GM12892 (cell line): ENCODE measurements at regions not wholly inside any gene's neighbourhood (a gene's known extent, or its start where the extent isn't known, plus 50 kb on each side); places are given as distances from the start of the nearest gene placed in this dataset.
"Not testable (repeated sequence)": the region's sequence is repeated elsewhere in the genome, so short reads cannot be mapped to it uniquely, and the experiment has no call there.

Experiments
- DNase-seq: peaks from one replicate; pipeline ENCODE4 v3.0.0; 2011; ENCODE audit not compliant: insufficient read length
- FAIRE-seq: peaks from 2 replicates; lab custom pipeline; 2011; peaks lifted over from hg19 to GRCh38; lab: Jason Lieb, UNC
- POLR2A ChIP-seq: IDR thresholded peaks from 2 replicates; pipeline ENCODE4 v1.6.1; 2011; ENCODE audit warnings: low read depth, low read length, control low read depth
- POLR2AphosphoS5 ChIP-seq: IDR thresholded peaks from 2 replicates; pipeline ENCODE4 v1.6.1; 2011; ENCODE audit warnings: low read depth, low read length, control low read depth
- TAF1 ChIP-seq: IDR thresholded peaks from 2 replicates; pipeline ENCODE4 v1.6.1; 2011; ENCODE audit warnings: low read depth, mild to moderate bottlenecking, control low read depth, low read length, borderline replicate concordance

DNA sequence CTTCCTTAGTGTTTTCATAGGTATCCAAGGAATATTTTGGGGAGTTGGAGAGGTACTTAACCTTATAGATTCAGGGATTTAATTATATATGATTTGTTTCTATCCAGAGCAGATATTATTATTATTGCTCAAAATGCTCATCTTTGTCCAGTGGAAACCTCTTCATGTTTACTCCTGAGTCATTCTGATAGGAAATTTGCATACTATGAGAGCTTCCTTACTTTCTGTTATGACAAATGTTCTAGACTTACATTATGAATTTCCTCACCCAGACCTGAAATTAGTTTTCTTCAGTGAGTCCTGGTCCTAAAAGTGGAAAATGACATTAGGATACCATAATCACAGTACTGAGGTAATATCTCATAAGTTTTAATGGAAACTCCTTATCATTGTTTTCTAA, 57.5 kb upstream of the PLPPR5 start:
- TF ChIP-seq POLR2A, result no peak
- TF ChIP-seq POLR2AphosphoS5, result no peak
- no peak for TF ChIP-seq TAF1
- FAIRE-seq (no peak), DNase-seq (no peak)

GRCh38 chr1:99069146-99069545, 64.5 kb upstream of the PLPPR5 start:
- TF ChIP-seq POLR2AphosphoS5 (no peak), TAF1 (no peak), POLR2A (no peak)
- no peak for DNase-seq
- FAIRE-seq, result no peak

DNA sequence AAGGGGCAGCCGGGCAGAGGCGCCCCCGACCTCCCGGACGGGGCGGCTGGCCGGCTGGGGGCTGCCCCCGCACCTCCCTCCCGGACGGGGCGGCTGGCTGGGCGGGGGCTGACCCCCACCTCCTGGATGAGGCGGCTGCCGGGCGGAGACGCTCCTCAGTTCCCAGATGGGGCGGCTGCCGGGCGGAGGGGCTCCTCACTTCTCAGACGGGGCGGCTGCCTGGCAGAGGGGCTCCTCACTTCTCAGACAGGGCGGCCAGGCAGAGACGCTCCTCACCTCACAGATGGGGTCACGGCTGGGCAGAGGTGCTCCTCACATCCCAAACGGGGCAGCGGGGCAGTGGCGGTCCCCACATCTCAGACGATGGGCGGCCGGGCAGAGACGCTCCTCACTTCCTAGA, 73.9 kb upstream of the PLPPR5 start:
- not testable (repeated sequence) for FAIRE-seq

DNA sequence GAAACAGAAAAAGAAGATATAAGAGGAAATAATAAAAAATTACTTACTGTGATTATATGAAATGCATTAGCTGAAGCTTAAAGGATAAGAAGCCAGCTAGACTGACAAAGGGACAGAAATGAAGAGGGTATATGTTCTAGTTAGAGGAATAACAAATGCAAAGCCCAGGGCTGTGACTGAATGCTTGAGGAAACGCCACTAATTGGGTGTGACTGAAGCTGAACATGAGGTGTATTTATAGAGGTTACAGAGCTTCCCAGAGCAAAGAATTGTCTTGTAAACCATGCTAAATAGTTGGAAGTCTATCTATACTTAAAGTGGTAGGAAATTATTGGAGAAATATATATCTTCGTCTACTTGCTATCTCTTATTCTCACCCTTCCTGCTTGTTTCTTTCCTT, 77.7 kb upstream of the PLPPR5 start:
- FAIRE-seq, result no peak
- TF ChIP-seq TAF1, result no peak
- TF ChIP-seq POLR2A, result no peak
- TF ChIP-seq POLR2AphosphoS5, result no peak
- DNase-seq, result no peak

More for the DNA sequence above, 73.9 kb upstream of the PLPPR5 start:
- not testable (repeated sequence) for DNase-seq

DNA sequence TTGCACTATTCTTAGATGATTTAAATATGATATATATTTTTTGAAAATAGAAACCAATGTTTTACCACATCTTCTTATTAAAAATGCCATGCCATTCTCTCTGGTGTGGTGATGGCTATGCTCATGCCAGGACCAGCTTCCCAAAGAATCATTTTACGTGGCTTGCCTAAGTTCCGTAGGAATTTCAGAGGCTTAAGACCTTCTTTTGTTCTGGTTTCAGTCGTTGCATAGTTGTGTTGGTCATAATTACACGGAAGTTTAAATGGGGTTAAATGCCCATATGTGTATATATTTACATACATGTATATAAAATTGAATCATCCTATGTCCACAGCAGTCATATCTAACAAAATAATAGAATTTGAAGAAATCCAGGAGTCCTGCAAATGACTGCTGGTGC, 78.7 kb upstream of the PLPPR5 start:
- TF ChIP-seq POLR2AphosphoS5, result no peak
- DNase-seq (no peak), FAIRE-seq (no peak)

- DNase-seq (no peak), FAIRE-seq (no peak)
- TF ChIP-seq POLR2A, result no peak
- no peak for TF ChIP-seq POLR2AphosphoS5
- no peak for TF ChIP-seq TAF1
Observed at GRCh38 chr1:99084562-99084961, 79.9 kb upstream of the PLPPR5 start.

- DNase-seq (no peak), FAIRE-seq (no peak)
- no peak for TF ChIP-seq POLR2A
- TF ChIP-seq TAF1, result no peak
- no peak for TF ChIP-seq POLR2AphosphoS5
Observed at GRCh38 chr1:99086057-99086456, 81.4 kb upstream of the PLPPR5 start.

DNA sequence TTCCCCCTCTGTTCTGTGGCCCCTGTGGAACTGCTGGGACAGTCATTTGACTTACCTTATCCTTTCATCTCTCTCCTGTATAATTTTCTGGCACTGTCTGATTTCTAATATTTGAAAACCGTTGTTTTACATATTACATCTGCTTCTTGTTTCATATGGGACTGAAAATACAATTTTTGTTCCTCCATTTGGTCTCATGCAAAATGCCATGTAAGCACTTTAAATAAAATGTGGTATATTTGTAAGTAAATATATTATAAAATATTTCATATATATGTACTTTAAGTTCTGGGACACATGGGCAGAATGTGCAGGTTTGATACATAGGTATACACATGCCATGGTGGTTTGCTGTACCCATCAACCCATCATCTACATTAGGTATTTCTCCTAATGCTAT, 93.9 kb upstream of the PLPPR5 start:
- TF ChIP-seq POLR2AphosphoS5, result no peak
- DNase-seq, result no peak
- no peak for FAIRE-seq

- TF ChIP-seq POLR2AphosphoS5 (no peak), POLR2A (no peak), TAF1 (no peak)
- DNase-seq (no peak), FAIRE-seq (no peak)
Observed at GRCh38 chr1:99106274-99106673, 101.6 kb upstream of the PLPPR5 start.

- TF ChIP-seq POLR2AphosphoS5, result no peak
- TF ChIP-seq POLR2A, result no peak
- TF ChIP-seq TAF1, result no peak
- FAIRE-seq (no peak), DNase-seq (no peak)
Observed at GRCh38 chr1:99107680-99108079, 103.0 kb upstream of the PLPPR5 start.

- TF ChIP-seq TAF1 (no peak), POLR2AphosphoS5 (no peak), POLR2A (no peak)
- DNase-seq, result no peak
- no peak for FAIRE-seq
Observed at GRCh38 chr1:99110140-99111041, 105.7 kb upstream of the PLPPR5 start.

DNA sequence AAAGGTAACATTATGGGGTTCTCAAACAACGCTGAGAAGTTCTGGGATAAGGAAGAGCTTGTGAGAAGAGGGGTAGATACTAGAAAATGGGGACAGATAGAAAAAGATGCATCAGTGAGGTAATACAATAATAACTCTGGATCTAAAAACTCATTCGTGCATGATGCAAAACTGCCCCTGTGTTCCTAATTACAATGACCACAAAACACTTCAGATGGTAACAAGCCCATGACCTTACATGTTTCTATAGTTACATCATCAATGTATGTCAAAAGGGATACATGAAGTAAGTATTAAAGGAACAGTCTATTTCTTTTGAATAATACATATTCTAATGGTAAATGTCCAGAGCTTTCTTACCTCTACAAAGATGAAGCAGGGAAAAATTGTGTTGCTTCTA, 110.6 kb upstream of the PLPPR5 start:
- FAIRE-seq (no peak), DNase-seq (no peak)
- TF ChIP-seq POLR2A (no peak), POLR2AphosphoS5 (no peak), TAF1 (no peak)

GRCh38 chr1:99119188-99119587, 114.5 kb upstream of the PLPPR5 start:
- no peak for DNase-seq
- no peak for FAIRE-seq
- TF ChIP-seq POLR2AphosphoS5, result no peak
- TF ChIP-seq TAF1, result no peak
- TF ChIP-seq POLR2A, result no peak

- no peak for FAIRE-seq
- TF ChIP-seq POLR2A, result no peak
- no peak for TF ChIP-seq POLR2AphosphoS5
- TF ChIP-seq TAF1, result no peak
- DNase-seq, result no peak
Observed at GRCh38 chr1:99122039-99122438, 117.4 kb upstream of the PLPPR5 start.
